Upper lobe of left lung (tissue), 6 donors: ENCODE measurements at regions not wholly inside any gene's neighbourhood (a gene's known extent, or its start where the extent isn't known, plus 50 kb on each side); places are given as distances from the start of the nearest gene placed in this dataset.

Experiments used
- ATAC-seq, 2 donors: fragments of 200-7000 bp; cut with Tn5 transposase; one replicate each; pipeline ENCODE4 v1.9.1; 2022; ENCODE audit warnings: mild to moderate bottlenecking in 2 of 2, moderate library complexity in 2 of 2; ENCODE audit not compliant: low FRiP score in 2 of 2
- DNase-seq, 2 donors: peaks; one replicate each; pipeline ENCODE4 v3.0.0-alpha.2; 2019 to 2020
- H3K27ac ChIP-seq, 4 donors: fragments of 200-600 bp; sonication (generic); one replicate each; pipeline ENCODE4 v1.5.1; 2016 to 2019
- H3K27me3 ChIP-seq, 4 donors: fragments of 200-600 bp; sonication (generic); one replicate each; pipeline ENCODE4 v1.5.1; 2017 to 2019
- H3K36me3 ChIP-seq, 4 donors: fragments of 200-600 bp; sonication (generic); one replicate each; pipeline ENCODE4 v1.5.1; 2016 to 2019
- H3K4me1 ChIP-seq, 4 donors: fragments of 200-600 bp; sonication (generic); one replicate each; pipeline ENCODE4 v1.5.1; 2018 to 2019
- H3K4me3 ChIP-seq, 4 donors: fragments of 200-600 bp; sonication (generic); one replicate each; pipeline ENCODE4 v1.5.1; 2017 to 2019; ENCODE audit warnings: mild to moderate bottlenecking in 2 of 4, moderate library complexity in 1 of 4
- H3K9me3 ChIP-seq, 4 donors: fragments of 200-600 bp; sonication (generic); one replicate each; pipeline ENCODE4 v1.5.1; 2018 to 2019
- EP300 ChIP-seq, 4 donors: sonication (generic); formaldehyde crosslinking; IDR thresholded peaks; one replicate each; pipeline ENCODE4 v1.5.1; 2017; ENCODE audit warnings: antibody characterized with exemption in 4 of 4, control low read depth in 2 of 4
- POLR2A ChIP-seq, 4 donors: fragments of 450-650 bp; IDR thresholded peaks; one replicate each; pipeline ENCODE4 v1.5.1; 2016 to 2017; ENCODE audit warnings: antibody characterized with exemption in 4 of 4, mild to moderate bottlenecking in 2 of 4
- POLR2AphosphoS5 ChIP-seq, 2 donors: sonication (generic); formaldehyde crosslinking; IDR thresholded peaks; one replicate each; pipeline ENCODE4 v1.5.1; 2017; ENCODE audit warnings: antibody characterized with exemption in 2 of 2
- whole genome bisulfite sequencing, 2 donors: methylation state at CpG; one replicate each; pipeline ENCODE4 v1.1.5; 2017 to 2018; 5-methylcytosine and 5-hydroxymethylcytosine counted together
- TF ChIP-seq, protein P1 (sequence below), 6 experiments: fragments of 450-650 bp in 4 of 6; fragments of 200-600 bp in 2 of 6; sonication (generic) in 2 of 6; IDR thresholded peaks; one replicate each; pipeline ENCODE4 v1.5.1; 2016 to 2019; ENCODE audit warnings: antibody characterized with exemption in 6 of 6
- donor health status: DM: no; HTN: no; CAD: no; lungs with moderate emphysema.
- donor health status: DM: no; HTN: yes; CAD: no; lungs with severe emphysema.

DNA sequence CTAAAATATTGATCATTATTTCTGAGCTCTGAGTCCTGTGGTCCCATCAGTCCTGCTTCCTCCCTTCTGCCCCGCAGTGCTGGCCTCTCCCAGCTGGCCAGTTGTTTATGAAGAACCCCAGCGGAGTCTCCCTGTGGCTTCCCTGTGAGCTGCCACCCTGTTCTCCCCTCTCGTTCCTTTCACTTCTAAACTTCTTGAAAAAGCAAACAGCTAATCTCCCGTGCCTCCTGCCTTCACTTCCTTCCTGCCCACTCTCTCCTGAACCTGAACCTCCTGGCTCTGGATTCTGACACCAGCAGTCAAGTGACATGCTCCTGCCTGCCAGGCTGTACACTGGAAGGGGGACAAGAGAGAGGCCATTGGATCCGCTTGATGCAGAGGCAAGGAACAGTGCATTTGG lies 63.7 kb upstream of the ZPBP start:
- Histone ChIP-seq H3K9me3 (no peaks in the 10 kb centered on the region), H3K4me3 (no peak overlapping the region), H3K27me3 (no peaks in the 10 kb centered on the region), H3K4me1 (no peaks in the 10 kb centered on the region), H3K36me3 (no peaks in the 10 kb centered on the region), H3K27ac (no peak overlapping the region)
- DNase-seq = no peak
- TF ChIP-seq, protein P1, sequence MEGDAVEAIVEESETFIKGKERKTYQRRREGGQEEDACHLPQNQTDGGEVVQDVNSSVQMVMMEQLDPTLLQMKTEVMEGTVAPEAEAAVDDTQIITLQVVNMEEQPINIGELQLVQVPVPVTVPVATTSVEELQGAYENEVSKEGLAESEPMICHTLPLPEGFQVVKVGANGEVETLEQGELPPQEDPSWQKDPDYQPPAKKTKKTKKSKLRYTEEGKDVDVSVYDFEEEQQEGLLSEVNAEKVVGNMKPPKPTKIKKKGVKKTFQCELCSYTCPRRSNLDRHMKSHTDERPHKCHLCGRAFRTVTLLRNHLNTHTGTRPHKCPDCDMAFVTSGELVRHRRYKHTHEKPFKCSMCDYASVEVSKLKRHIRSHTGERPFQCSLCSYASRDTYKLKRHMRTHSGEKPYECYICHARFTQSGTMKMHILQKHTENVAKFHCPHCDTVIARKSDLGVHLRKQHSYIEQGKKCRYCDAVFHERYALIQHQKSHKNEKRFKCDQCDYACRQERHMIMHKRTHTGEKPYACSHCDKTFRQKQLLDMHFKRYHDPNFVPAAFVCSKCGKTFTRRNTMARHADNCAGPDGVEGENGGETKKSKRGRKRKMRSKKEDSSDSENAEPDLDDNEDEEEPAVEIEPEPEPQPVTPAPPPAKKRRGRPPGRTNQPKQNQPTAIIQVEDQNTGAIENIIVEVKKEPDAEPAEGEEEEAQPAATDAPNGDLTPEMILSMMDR (IDR thresholded peaks at IDR 0.05) = no peak
- TF ChIP-seq POLR2A (IDR thresholded peaks at IDR 0.05) (no peak), EP300 (IDR thresholded peaks at IDR 0.05) (no peak), POLR2AphosphoS5 (IDR thresholded peaks at IDR 0.05) (no peak)
- ATAC-seq = no peak
- WGBS, 2 donors = 35 to 50% methylated on average over 5 of the region's 5 CpGs

DNA sequence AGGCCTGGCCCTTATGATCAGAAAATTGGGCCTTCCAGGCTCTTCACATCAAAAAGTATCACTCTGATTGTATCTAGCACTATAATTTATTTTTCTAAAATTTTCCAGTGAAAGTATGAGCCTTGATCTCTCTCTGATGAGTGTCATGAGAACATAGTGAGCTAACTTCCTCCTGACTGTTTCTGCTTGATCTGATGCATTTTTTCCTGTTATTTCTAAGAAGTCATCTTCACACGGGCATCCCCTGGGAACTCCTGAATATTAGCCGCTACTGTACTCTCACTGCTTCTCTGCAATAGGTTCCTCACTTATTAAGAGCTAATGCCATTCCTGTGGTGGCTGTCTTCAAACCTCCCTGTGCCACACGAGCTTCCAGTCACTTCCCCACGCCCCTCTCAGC lies 63.1 kb upstream of the ZPBP start:
- ATAC-seq = no peak
- TF ChIP-seq, protein P1 (IDR thresholded peaks at IDR 0.05) = no peak
- H3K36me3 ChIP-seq = no peaks in the 10 kb centered on the region
- H3K9me3 ChIP-seq = no peaks in the 10 kb centered on the region
- 50 to 56% methylated on average over 4 of the region's 4 CpGs for WGBS, 2 donors
- H3K27ac ChIP-seq = no peak overlapping the region
- no peak overlapping the region for H3K4me3 ChIP-seq
- H3K4me1 ChIP-seq = no peaks in the 10 kb centered on the region
- DNase-seq = no peak
- no peaks in the 10 kb centered on the region for H3K27me3 ChIP-seq

DNA sequence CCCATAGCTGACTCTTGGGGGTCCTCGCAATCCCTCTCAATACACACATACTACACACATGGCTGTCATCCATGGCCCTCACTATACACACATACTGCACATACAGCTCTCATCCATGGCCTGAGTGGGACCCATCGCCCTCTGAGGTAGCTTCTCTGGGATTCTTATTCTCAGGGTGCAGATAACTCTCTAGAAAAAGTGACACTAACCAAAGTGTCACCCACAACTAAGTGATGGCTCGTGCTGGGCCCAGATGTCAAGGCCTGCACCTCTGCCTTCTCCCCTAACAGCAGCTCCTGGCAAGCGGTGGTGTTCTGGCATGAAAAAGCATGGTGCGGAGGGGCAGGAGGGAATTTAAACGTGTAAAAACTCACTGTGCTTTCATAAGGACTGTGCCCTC lies 62.7 kb upstream of the ZPBP start:
- Histone ChIP-seq H3K27ac (no peak overlapping the region), H3K36me3 (no peaks in the 10 kb centered on the region), H3K4me1 (no peaks in the 10 kb centered on the region), H3K4me3 (no peak overlapping the region), H3K9me3 (no peaks in the 10 kb centered on the region), H3K27me3 (no peaks in the 10 kb centered on the region)
- TF ChIP-seq, protein P1 (IDR thresholded peaks at IDR 0.05) = no peak
- TF ChIP-seq POLR2AphosphoS5 (IDR thresholded peaks at IDR 0.05) = no peak
- TF ChIP-seq POLR2A (IDR thresholded peaks at IDR 0.05) = no peak
- TF ChIP-seq EP300 (IDR thresholded peaks at IDR 0.05) = no peak
- DNase-seq (no peak), ATAC-seq (no peak)
- 84% methylated on average over 5 to 6 of the region's 6 CpGs for WGBS, 2 donors

DNA sequence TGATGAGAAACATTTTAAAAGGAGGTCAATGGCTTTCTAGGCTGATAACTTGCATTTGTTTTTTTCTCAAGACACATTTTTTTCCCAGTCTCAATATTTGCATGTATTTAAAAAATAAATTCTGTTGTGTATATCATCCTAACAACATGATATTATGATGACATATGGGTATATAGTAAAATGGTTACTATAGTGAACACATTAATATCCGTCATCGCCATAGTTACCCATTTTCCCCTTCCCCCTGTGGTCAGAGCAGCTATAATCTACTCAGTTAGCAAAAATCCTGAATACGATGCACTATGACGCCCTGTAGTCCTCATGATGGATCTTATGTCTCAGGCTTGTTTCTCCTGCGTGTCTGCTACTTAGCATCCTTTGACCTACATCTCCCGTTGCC lies 60.9 kb upstream of the ZPBP start:
- H3K9me3 ChIP-seq = no peaks in the 10 kb centered on the region
- DNase-seq = no peak
- H3K4me1 ChIP-seq = no peaks in the 10 kb centered on the region
- H3K4me3 ChIP-seq = no peak overlapping the region
- H3K27me3 ChIP-seq = no peaks in the 10 kb centered on the region
- TF ChIP-seq, protein P1 (IDR thresholded peaks at IDR 0.05) = no peak
- H3K36me3 ChIP-seq = no peaks in the 10 kb centered on the region
- no peak overlapping the region for H3K27ac ChIP-seq
- ATAC-seq = no peak
- WGBS, 2 donors = 82 to 92% methylated on average over 6 of the region's 6 CpGs

DNA sequence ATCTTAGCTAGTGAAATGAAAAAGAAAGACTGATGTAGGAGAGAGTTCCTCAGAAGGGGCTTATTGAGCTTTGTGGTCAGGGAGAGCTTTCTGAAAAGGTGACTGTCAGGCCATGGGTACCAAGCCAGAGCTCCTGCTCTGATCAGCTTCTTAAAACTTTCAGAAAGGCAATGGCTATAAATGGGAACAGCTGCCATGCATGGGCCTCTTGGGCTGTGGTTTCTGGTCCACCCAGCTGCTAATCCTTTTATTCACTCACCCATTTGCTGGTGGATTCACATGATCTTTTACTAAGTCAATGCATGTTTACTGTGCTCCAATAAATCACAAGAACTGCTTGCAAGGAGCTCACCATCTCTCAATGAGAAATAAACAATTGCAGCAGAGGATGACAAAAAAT lies 60.1 kb upstream of the ZPBP start:
- DNase-seq (no peak), ATAC-seq (no peak)
- no peaks in the 10 kb centered on the region for H3K4me1 ChIP-seq
- H3K36me3 ChIP-seq = no peaks in the 10 kb centered on the region
- no peaks in the 10 kb centered on the region for H3K27me3 ChIP-seq
- H3K4me3 ChIP-seq = no peak overlapping the region
- TF ChIP-seq, protein P1 (IDR thresholded peaks at IDR 0.05) = no peak
- TF ChIP-seq POLR2A (IDR thresholded peaks at IDR 0.05) = no peak
- no peak for TF ChIP-seq EP300 (IDR thresholded peaks at IDR 0.05)
- TF ChIP-seq POLR2AphosphoS5 (IDR thresholded peaks at IDR 0.05) = no peak
- H3K27ac ChIP-seq = no peak overlapping the region
- H3K9me3 ChIP-seq = no peaks in the 10 kb centered on the region
